NCI-H128 (cell line): ENCODE measurements at regions not wholly inside any gene's neighbourhood (a gene's known extent, or its start where the extent isn't known, plus 50 kb on each side); places are given as distances from the start of the nearest gene placed in this dataset.

Source experiments
- DNase-seq: peaks from one replicate; lab custom pipeline; 2025; ENCODE audit not compliant: unreplicated experiment; lab: John Stamatoyannopoulos, UW

- no peak for DNase-seq
Measured at GRCh38 chr17:72439893-72440502, 319.2 kb downstream of the SOX9 start.

DNA sequence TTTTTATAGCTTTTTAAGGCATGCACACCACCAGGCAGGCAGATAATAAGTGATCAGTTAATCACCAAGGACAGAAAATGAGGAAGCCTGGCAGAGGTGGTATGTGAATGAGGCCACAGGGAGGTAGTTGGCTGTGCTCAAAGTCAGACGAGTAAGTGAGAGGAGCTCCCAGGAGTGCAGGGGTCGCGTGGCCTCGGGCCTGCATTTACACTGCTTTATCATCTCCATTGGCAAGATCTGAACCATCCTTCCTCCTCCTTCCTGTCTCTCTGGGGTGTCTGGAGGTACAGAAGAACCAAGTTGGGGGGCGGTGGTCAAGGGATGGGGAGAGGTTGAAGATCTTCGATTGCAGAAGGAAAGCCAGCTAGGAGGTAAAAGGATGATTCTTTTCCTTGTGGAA is 320.1 kb downstream of the SOX9 start:
- DNase-seq, result no peak

DNA sequence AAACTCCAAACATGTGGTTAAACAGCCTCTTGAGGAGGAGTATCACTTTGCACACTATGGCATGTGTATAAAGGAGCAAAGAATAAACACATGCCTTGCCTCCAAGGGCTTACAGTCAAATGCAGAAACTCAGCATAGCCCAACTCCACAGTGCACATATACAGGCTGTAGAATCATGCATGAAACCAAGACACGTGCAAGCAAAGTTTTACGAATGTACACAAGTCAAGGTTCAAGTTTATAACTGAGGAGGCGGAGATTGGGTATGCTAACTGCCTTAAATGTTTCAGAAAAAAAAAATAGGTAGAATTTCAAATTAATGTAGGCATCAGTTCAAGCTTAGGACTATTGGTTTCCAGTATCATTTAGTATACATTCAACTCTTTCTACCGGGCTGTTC is 321.1 kb downstream of the SOX9 start:
- no peak for DNase-seq

DNA sequence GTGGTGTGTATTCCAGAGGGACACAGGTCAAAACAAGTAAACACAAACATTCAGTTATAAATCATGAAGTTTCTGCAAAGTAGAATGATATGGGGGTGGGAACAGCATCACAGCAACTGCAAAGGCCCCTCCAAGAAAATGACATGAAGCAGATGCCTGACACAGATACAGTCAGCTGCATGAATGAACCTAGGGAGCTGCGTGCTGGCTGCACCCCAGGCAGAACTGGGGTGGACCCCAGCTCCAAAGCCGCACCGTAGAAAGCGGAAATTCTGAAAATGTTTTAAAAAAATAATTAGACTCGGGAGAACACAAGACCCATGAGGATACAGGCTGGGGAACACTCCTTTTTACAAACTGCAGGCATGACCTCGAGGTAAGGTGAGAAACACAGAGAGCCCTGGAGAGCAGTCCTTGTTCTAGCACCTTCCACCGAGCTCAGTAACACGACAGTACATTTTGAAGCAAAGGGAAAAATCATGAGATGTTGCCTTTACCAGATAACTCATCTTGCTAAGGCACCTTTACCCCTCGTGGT is 323.8 kb downstream of the SOX9 start:
- DNase-seq, result no peak

- no peak for DNase-seq
Measured at GRCh38 chr17:72445055-72445991, 324.5 kb downstream of the SOX9 start.

DNA sequence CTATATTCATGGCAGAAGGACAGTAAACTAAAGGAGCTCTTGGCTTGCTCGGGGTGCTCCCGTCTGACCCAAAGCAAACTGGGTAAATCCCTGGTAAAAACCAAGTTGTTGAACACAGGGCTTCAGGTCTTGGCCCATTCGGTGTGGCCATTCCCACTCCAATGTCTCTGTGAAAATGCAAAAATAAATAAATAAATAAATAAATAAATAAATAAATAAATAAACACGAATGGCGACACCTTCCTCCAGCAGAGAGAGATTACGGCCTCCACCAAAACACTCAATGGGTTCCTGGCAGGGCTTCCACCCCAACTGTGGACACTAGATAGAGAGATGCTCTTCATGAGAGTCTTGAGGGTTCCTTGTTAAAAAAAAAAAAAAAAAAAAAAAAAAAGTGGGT is 325.3 kb downstream of the SOX9 start:
- DNase-seq, result no peak

- no peak for DNase-seq
Measured at GRCh38 chr17:72446525-72447250, 325.9 kb downstream of the SOX9 start.

DNA sequence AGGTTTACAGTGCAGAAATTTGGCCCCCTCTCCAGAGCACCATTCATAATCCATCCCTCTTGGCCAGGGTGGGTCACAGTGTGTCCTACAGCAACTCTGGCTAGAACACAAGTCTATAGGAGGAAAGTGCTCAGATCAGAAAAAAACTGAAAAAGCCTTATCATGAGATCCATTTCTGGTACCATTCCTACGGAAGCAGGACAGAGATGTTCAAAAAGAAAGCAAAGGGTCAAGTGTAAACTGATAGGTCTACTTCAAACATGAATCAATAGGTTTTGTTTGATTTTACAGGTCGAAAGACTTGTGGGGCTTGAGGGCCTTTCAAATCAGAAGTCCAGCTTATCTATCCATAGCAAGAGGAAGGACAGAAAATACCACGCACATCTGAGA is 326.4 kb downstream of the SOX9 start:
- no peak for DNase-seq

DNA sequence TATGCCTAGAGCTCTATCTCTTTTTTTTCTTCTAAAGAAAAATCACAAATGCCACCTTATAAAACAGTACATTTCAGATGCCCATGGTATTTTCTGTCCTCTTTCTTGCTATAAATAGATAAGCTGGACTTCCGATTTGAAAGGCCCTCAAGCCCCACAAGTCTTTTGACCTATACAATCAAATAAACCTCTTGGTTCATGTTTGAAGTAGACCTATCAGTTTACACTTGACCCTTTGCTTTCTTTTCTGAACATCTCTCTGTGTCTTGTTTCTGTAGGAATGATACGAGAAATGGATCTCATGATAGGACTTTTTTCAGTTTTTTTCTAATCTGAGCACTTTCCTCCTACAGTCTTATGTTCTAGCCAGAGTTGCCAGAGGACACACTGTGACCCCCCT is 327.2 kb downstream of the SOX9 start:
- DNase-seq, result no peak

DNA sequence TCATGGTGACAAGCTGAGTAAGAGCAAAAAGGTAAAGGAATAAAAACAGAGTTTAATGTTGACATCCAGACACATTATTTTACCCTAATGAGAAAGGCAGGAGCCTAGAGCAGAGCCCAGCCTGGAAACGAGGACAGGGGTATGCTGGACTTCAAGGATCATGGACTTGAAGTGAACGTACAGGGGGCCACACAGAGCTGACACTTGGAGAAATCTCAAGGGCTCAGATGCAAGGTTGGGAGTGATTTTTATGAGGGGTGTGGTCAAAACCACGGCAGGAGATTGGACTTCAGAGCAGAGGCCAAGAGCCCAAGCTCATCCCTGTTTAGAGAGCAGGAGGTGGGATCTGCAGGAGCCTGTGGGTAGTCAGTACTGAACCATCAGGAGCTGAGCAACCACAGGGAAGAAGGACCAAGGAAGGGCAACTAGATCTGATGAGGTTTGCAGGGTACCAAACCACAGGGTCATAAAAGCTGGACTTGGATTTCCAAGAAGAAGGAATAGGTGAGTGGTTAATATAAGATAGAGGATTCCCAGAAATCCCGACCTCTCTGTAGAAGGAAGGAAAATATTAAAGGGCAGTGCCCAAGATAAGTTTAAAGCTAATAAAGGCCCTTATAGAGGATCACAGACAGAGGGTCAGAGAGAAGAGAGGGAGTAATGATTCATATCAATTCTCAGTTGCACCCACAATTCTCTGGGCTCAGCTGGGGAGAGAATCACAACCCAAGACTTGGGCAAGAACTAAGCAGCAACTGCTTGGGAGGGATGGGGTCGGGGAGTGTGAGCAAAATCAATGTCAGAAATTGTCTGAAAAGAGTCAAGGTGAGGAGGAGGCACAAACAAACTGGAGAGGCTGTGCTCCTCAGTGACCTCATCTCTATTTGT is 331.7 kb downstream of the SOX9 start:
- DNase-seq, result no peak

DNA sequence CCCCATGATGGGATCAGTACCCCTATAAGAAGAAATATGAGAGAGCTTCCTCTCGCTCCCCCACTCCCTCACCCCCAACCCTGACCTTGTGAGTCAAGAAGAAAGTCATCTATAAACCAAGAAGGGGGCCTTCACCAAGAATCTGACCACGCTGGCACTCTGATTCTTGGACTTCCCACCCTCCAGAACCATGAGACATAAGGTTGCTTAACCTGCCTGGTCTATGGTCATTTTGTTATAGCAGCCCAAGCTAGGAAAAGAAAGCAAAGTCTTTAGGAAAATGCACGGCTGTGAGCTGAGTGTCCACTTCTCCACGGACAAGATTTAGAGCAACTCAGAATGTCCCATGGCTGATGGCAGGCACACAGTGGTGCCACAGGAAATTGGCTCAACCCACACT is 333.5 kb downstream of the SOX9 start:
- no peak for DNase-seq

DNA sequence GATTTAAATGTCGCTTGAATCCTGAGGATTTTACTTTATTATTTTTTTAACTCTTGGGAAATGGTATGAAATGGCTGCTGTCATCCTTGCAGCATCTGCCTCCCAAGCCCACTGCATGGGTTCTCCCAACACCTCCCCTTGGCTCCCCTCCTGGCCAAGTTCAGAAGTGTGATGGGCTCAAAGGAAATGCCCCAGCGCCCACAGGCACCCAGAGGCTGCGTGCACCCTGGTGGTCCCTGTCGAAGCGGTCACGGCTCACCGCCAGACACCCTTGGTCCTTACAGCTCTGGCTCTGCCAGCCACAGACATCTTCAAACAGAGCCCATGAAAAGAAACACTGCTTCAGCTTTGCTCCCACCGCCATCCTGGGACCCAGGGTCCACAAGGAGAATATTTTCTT is 334.7 kb downstream of the SOX9 start:
- no peak for DNase-seq

- DNase-seq, result no peak
Measured at GRCh38 chr17:72456075-72456474, 335.3 kb downstream of the SOX9 start.

DNA sequence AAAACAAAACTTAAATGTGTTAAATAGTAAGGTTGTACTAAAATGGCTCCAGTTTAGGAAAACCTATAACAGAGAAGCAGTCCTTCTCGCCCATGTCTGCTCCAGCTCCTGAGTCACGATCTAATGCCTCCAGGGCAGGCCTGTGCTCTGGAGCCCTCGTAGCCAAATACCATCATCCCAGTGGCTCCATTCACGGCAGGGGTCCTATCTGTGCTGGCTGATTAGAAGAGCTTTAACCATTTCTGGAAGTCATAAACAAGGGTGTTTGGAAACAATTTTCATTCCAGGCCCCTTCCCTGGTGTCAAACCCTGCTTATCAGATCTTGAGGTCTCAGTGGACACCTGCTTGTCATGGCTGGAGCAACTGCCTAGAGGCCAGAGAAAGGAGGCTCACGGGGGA is 336.9 kb downstream of the SOX9 start:
- no peak for DNase-seq

DNA sequence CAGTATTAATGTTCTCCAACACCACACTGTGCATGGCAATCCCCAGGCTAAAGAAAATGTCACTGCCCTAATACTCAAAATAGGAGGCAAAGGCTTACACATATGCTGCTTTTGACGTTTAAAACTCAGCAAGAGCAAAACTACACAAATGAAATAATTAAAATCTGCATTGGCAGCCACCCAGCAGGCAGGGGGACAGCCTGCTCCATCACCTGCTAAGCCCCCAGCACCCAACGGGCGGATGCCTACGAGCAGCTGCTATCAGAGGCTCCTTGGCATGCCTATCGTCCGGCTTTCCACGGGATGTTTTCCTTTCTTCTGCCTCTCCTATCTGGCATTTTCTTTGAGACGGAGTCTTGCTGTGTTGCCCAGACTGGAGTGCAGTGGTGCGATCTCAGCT is 337.5 kb downstream of the SOX9 start:
- DNase-seq, result no peak

DNA sequence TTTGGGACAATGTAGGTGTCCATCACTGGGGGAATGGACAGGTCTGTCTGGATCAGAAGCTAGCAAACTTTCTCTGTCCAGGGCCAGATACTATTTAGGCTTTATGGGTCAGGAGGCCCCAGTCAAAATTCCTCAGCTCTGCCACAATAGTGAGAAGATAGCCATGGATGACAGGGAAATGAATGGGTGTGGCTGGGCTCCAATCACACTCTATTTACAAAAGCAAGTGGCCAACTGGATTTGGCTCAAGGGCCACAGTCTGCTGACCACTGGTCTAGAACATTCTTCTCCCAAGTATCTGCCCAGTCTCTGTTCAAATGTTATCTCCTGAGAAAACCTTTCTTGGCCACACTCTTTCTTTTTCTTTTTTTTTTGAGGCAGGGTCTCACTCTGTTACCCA is 339.9 kb downstream of the SOX9 start:
- no peak for DNase-seq

- DNase-seq, result no peak
Measured at GRCh38 chr17:72461757-72462156, 340.9 kb downstream of the SOX9 start.

GRCh38 chr17:72462407-72462806 is 341.6 kb downstream of the SOX9 start:
- no peak for DNase-seq

GRCh38 chr17:72462814-72463213 is 342.0 kb downstream of the SOX9 start:
- no peak for DNase-seq

GRCh38 chr17:72463287-72464102 is 342.7 kb downstream of the SOX9 start:
- DNase-seq, result no peak
